GM21576 (cell line): ENCODE measurements at regions not wholly inside any gene's neighbourhood (a gene's known extent, or its start where the extent isn't known, plus 50 kb on each side); places are given as distances from the start of the nearest gene placed in this dataset.
"Not testable (repeated sequence)": the region's sequence is repeated elsewhere in the genome, so short reads cannot be mapped to it uniquely, and the experiment has no call there.

Source experiments
- ATAC-seq: cut with Tn5 transposase; IDR thresholded peaks from one replicate; pipeline ENCODE4 v1.9.1; 2021; ENCODE audit warnings: mild to moderate bottlenecking, moderate library complexity; ENCODE audit not compliant: unreplicated experiment

DNA sequence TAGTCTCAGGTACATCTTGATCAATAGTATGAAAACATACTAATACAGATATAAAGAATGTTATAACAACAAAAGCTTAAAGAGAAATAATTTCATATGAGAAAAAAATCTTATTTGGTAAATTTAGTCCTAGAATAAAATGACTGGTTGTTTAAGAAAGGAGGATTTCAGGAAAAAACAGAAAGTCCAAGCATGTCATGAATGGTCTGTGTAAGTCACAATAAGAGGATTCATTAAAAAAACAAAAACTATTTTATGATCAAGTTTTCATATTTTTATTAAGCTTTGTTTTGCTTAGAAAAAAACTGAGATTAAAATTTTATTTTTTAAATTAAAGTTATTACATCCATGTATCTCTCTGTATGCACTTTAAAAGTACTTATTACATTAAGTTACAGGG lies 353.9 kb upstream of the SPHKAP start:
- ATAC-seq: no peak

DNA sequence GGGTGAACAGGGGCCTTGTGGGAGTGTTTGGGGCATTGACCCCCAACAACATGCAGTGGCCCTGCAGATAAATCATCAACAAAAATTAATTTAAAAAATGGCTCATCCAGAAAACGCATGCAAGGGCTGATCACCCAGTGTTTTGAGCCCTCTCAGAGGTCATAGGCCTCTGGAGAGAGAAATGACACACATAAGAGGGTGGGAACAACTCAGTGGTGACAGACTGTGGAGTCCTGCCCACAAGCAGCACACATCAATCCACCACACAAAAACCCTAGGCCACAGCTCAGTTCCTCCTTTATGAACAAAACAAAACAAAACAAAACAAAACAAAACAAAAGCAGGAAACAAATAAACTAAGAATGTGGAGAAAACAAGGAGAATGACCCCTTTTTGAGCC lies 351.7 kb upstream of the SPHKAP start:
- ATAC-seq: no peak

DNA sequence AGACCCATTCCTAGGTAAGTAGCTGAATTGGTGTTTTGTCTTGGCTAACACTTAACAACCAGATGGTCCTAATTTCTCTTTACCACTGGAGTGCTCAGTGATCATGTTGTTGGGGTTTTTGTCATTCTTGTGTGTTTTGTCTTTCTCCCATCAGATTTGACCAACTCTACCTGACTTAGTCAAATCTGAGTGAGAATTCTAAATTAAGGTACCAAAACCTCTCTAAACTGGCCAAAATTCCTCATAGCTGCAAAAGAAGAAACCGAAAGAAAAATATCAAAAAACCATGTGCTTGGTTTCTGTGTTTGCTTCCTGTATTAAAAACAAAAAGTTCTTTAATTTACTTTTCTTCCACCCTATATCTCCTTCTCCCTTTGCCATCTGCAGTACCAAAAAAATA lies 350.7 kb upstream of the SPHKAP start:
- no peak for ATAC-seq

DNA sequence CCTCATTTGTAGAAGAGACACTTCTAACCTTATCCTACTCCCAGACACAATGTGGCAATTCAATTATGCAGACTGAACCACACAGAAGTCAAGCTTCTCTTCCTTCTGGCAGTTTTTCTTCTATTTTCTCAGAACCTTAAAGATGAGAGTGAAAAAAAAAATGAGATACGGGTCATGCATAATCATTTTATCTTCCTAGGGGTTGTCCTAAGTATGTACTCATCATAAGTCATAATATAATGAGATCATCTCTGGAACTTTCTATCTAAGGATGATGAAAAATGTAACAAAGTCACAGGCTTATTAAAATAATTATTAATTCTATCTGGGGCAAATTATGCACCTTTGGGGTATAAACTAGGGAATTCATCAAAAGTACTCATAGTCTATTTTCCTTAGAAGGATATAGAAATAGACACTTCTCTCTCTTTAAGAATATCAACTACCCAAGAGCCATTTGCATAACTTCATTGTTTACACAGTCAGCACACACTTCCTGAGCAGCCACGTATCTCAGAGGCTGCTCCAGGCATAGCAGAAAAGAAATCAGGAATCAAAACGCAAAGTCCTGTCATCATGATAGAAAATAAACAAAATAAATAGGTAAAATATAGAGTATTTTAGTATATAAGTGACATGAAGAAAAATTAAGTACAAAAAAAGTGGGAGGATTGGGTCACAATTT lies 345.9 kb upstream of the SPHKAP start:
- no peak for ATAC-seq

DNA sequence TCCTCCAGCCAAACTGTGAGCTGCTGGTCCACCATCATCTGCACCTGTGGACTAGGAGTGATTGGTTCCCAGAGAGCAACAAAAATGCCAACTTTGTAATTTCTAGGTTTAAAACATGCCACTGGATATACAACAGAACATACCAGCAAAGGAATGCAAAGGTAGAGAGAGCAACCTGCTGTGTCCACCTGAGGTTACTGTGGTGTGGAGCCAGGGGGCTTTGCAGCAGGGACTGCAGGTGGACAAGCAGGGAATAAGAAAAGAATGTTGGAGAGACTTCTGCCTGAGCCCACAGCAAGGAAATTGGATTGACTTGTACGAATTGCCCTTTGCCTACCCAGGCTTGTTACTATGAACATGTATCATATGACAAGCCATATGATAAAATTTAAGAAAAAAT lies 345.2 kb upstream of the SPHKAP start:
- ATAC-seq: no peak

DNA sequence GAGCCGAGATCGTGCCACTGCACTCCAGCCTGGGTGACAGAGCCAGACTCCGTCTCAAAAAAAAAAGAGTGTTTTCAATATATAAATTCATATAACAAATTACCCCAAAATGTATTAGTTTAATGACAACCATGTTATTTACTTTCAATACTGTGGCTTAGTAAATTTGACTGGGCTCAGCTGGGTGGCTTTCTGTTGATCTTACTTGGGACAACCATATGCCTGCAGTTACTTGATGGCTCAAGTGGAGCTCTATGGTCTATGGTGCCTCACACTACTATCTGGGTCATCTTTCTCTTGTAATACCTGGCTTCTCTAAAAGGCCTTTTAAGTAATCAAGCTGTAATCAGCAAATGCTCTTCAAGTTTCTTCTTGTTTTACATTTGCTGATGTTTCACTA lies 341.5 kb upstream of the SPHKAP start:
- no peak for ATAC-seq

DNA sequence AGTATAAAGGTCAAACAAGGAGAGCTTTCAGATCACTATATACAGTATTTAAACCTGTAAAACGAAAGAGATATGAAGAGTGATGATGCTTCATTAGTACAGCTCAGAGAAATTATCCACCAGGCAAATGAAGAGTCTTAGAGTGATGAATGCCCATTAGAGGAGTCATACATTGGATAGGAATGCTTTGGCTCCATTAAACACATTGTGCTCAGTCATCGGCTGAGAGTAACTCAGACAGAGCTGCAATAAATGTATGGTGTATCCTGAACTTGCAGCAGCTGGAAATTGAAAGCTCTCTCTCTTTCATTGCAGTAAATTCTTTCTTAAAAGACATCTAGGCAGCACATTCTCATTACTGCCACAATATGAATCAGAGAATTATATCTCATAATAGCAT lies 340.8 kb upstream of the SPHKAP start:
- ATAC-seq: no peak

DNA sequence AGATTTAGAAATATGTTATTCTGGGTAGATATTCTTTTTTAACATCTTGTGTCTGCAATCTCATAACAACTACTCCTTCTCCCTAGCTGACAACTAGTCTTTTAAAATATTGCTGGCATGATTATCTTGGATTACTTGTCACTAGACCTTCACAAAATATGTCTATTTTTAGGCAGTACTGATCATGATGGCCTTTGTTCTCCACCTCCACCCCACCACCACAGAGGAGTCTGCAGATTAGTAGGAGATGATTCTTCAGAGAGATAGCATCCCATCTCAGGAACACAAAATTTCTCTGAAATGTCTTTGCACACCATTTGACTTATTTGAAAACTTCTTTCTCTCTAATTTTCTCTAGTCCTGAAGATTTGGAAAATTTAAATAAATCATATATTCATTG lies 338.1 kb upstream of the SPHKAP start:
- ATAC-seq: no peak

DNA sequence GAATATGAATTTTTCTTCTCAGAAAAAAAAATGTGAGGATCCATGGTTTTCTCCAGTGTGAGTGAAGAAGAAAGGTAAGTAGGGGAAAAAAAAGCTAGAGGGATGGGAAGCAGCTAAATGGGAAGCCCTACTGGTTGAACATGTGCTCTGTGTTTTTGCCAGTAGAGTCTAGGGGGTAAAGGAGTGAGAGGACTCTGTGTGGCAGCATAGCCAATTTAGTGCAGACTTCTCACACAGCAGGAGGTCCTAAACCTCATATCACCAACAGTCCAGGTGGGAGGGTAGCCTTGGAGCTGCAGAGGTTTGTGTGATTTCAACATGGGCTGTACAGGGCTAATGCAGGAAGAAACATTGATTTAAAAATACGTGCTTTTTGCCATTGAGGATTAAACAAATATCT lies 334.5 kb upstream of the SPHKAP start:
- ATAC-seq: no peak

DNA sequence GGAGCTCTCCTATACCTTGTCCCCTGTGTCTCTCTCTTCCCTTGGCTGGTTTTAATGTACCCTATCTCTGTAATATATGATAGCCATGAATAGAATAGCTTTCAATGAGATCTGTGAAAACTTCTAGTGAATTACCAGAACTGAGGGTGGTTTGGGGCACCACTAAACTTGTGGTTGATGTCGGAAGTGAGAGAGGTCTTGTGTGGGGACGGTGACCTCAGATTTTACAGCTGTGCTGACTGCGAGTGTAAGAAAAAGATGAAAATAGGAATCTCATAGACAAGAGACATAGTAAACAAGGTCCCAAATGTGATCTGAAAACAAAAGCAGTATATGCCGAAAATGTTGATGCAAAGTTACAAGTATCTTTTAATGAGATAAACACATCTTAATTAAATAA lies 332.0 kb upstream of the SPHKAP start:
- ATAC-seq: not testable (repeated sequence)

DNA sequence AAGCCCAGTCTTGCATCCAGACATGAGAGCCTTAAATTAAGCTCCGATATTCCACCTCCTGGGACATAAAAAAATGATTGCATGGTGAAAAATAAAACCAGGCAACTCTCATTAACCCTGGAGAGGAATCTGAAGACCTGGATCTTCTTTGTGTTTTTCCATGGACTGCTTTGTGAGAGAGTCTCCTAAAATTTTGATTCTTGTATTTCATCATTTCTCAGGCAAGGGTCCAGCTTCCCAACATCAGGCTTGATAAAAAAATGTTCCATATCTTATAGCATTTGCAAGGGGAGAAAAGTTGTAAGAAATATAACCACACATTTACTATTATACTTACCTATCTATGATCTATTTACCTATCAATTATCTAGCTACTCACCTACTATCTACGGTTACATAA lies 327.5 kb upstream of the SPHKAP start:
- ATAC-seq: no peak

DNA sequence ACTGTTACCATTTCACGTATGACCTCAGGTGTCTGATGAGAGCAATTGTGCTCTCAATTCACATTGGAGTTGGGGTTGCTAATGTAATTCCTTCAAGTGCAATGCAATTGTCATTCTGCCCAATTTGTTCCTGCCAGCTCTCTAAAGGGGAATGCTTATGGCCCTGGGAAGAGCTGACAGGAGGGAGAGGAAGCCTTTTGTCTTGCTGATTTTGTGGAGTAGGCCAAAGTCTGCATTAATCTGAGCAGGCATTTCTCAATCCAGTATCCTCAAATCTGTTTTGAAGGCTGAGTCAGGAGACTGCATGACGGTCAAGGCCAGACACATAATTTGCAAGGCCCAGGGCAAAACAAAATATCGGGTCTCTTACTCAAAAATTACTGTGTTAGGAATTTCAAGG lies 326.4 kb upstream of the SPHKAP start:
- ATAC-seq: no peak

DNA sequence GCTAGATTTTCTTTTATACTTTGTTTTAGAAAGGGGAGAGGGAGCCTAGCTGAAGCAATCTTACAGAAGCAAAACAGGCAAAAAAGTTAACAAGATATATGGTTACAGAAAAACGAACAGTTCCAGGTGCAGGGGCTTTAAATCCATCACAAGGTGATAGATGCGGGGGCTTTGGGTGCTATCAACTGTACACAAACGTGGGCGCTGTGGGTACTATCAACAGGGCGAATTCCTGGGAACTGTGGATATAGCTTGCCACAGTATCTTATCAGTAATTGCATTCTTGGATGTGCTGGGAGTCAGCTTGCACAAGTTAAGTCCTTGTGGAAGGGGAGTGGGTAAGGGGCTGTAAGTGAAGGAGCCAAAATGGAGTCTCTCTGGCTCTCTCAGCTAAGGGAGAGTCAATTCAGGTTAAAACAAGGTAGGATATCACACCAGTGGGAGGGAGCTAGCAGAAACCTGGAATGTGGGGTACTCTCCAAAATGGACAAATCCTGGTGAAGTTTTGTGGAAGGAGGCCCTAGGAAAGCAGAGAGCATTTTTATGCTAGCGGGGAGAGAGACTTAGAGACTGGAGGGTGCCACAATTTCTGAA lies 325.8 kb upstream of the SPHKAP start:
- no peak for ATAC-seq

DNA sequence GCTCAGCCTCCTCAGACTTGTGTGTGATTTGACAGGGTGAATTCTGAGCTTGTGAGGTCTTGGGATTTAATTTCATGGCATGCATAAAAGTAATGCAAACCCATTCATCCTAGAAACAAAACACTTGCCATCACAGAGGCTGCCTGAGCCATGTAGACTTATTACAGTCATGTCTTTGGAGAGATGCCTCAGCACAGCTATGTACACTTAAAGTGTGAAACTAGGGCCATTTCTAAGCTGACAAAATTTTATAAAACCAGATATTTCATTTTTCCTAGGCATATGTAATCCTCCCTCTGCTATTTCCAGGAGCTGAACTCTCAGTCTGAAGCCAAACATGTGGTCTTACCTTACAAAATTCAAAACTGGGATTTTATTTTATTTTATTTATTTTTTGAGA lies 322.2 kb upstream of the SPHKAP start:
- no peak for ATAC-seq

DNA sequence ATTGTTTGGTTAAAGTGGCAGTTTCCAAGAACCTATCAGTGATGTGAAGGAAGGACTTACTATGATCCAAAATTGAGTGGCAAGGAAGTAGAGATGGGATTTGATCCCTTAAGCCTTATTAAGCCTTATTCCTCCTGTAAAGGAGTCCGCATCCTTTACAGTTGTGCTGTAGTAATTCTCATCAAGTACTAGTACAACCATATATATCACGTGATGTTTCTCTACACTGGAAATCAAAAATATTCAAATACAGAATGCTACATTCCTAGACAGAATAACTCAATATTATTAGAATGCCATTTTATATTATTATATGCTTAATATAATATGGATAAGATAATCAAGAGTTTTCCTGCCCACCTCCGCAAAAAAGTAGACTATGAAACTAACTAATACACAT lies 312.4 kb upstream of the SPHKAP start:
- ATAC-seq: no peak

DNA sequence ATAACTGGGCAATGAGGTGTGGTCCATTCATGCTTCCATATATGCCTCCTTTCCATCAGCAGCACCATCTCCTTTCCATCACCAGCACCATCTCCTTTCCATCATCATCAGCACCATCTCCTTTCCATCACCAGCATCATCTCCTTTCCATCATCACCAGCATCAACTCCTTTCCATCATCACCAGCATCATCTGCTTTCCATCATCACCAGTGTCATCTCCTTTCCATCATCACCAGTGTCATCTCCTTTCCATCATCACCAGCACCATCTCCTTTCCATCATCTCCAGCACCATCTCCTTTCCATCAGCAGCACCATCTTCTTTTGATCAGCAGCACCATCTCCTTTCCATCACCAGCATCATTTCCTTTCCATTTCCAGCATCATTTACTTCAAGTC lies 297.5 kb upstream of the SPHKAP start:
- ATAC-seq: no peak

DNA sequence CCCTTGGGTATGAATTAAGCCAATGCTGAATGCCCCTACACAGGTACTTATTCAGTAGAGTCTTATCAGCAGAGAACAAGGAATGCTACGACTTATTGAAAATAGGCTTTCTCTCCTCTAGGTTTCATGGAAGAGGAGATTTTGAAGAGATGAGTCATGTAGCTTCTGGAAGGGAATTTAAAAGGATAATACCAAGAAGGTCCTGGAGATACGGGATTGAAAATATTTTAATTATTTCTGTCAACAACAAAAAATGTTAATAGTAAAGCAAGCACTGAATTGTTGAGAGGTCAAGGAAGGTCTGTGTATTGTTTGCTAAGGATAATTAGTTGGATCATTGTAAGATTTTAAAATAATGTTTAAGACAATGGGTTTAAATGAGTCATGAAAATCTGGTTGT lies 293.0 kb upstream of the SPHKAP start:
- no peak for ATAC-seq

DNA sequence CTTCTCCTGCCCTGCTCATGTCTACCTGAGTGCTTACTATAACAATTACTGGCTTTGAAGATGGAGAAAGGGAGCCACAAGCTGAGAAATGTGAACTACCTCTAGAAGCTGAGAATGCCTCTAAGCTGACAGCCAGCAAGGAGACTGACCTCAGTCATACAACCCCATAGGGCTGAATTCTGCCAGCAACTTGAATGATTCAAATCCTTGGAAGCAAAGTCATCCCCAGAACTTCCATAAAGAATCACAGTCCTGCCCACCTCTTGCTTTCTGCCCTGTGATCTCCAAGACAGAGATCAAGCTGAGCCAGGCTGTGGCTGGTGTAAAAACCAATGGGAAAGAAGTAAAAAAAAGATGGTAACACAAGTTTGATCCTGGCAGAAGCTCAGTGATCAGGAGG lies 288.2 kb upstream of the SPHKAP start:
- ATAC-seq: no peak

DNA sequence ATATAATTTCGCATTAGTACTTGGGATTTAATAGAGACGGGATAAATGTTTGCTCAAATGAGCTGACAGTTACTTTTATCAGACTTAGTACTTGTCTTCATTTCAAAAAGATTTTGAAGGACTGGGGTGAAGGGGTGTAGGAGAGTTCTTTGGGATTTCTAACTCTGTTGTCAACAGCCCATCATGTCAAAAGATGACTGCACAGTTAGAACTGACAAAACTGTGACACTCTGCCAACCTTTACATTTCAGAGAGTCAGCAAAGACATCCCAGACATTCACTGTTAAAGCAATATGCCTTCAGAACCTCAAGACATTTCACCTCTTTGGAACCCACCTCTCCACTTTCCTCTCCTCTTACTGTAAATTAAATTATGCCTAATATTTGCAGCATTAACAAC lies 285.4 kb upstream of the SPHKAP start:
- no peak for ATAC-seq

DNA sequence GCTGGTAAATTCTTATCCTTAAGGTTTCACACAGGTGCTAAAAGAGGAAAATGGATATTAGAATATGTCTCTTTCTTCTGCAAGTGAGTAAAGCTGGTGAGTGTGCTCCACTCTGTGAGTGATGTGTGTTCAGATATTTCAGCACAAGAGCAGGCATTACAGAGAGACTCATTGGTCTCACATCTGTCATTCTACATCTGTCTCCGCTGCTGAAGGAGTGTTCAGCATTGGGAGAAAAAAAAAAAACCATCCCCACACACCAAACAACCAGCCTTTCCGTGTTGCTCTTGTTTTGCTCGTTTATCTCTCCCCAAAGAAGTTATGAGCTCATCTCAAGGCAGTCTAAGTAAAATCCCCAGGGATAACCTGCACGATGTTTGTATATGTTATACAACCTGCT lies 283.9 kb upstream of the SPHKAP start:
- no peak for ATAC-seq

DNA sequence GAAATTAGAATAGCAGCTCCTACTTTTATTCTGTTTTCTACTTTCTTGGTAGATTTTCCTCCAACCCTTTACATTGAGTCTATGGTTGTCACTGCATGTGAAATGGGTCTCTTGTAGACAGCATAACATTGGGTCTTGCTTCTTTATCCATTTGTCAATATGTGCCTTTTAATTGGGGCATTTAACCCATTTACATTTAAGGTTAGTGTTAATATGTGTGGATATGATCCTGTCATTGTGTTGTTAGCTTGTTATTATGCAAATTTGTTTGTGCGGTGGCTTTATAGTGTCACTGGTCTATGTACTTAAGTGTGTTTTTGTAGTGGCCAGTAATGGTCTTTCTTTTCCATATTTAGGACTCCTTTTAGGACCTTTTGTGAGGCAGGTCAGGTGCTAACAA lies 276.9 kb upstream of the SPHKAP start:
- ATAC-seq: no peak

DNA sequence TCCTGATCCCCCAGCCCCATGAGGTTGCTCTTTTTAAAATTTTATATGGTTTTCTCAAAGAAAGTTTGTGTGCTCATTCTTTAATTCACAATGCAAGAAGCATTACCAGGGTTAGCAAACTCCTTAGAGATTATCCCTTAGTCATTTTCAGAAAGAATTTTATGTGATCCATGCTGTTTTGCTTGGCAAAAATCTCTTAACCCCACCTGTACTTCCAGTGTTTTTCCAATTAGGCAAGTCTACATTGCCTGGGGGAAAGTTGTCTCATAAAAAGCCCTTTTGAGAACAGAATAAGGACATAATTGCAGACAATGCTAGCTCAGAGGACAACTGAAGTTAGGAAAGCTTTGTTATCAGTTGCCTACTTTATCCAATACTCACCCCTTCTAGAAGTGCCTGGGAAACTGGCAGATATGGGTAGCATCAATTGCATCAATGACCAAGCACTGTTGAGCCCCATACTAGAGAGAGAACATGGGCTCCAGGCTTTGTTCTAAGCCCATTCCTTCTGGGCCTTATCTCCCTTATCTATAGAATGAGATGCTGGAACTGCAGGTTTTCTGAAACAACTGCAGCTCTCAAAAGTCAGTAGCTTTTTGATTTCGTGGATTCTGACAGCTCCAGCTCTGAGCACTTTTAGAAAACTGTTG lies 265.9 kb upstream of the SPHKAP start:
- ATAC-seq: no peak

DNA sequence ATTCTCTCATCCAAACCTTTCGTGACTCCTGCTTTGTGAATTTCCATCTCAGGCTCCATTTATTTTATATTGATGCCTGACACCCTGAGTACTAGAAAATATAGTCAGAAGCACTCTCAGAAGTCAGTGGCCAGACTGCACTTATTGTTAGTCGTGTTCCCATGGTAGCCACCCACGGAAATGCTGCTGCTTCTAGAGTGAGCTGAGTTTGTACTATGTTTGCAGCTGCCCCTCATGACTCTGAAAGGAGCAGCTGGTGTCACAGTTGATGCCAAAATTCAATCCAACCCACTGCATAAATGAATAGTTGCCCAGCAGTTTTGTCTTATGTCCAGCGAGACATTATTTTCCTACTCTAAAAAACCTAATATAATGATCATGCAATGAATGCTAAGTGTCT lies 265.2 kb upstream of the SPHKAP start:
- ATAC-seq: no peak
